HEK293T (cell line): ENCODE measurements at regions not wholly inside any gene's neighbourhood (a gene's known extent, or its start where the extent isn't known, plus 50 kb on each side); places are given as distances from the start of the nearest gene placed in this dataset.

Experiments
- FOXK2 ChIP-seq: fragments of 450-650 bp; IDR thresholded peaks from 2 replicates; pipeline ENCODE4 v1.6.1; 2016; ENCODE audit warnings: mild to moderate bottlenecking
- FOXM1 ChIP-seq: fragments of 450-650 bp; IDR thresholded peaks from 2 replicates; pipeline ENCODE4 v1.6.1; 2017; ENCODE audit warnings: mild to moderate bottlenecking, borderline replicate concordance
- HDGF ChIP-seq: fragments of 450-650 bp; IDR thresholded peaks from 2 replicates; pipeline ENCODE4 v1.6.1; 2017; ENCODE audit warnings: antibody characterized with exemption, borderline replicate concordance
- SP1 ChIP-seq: fragments of 450-650 bp; IDR thresholded peaks from 2 replicates; pipeline ENCODE4 v1.6.1; 2017
- SUZ12 ChIP-seq: fragments of 450-650 bp; IDR thresholded peaks from 2 replicates; pipeline ENCODE4 v1.6.1; 2016; ENCODE audit warnings: mild to moderate bottlenecking

DNA sequence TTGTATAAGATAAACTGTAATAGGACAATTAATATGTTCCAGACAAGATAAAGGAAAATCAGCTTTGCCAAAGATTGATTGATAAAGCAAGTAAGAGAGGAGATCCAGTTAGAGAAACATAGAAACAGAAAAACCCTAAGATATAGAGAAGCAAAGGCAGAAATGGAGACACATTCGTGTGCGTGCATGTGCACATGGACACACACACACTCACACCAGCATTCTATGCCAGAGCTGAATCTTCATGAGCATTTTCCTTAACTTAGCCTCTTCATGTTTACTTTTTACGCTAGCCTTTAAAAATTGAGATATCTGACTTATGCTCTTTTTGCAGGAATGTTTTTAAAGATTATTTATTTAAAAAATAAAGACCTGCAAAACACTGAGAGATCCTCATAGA, 168.5 kb upstream of the ATP2B1 start:
- no peak for TF ChIP-seq SP1
- no peak for TF ChIP-seq HDGF
- no peak for TF ChIP-seq FOXM1
- no peak for TF ChIP-seq FOXK2
- TF ChIP-seq SUZ12 = no peak
